HepG2 (cell line): ENCODE measurements at regions not wholly inside any gene's neighbourhood (a gene's known extent, or its start where the extent isn't known, plus 50 kb on each side); places are given as distances from the start of the nearest gene placed in this dataset.

Source experiments
- ATAC-seq: fragments of 200-7000 bp; cut with Tn5 transposase; 3 replicates; pipeline ENCODE4 v1.9.1; 2020; ENCODE audit warnings: mild to moderate bottlenecking, moderate library complexity
- BruUV-seq: library from RNA; stranded (reverse); fragments of 400-500 nt; replicated peaks from 2 replicates; lab custom pipeline; 2021; lab: Mats Ljungman, UMichigan
- CTCF ChIA-PET: fragments of 300-600 bp; formaldehyde crosslinking; extraction: SDS; loops from one replicate; lab custom pipeline; 2021; ENCODE audit warnings: low total read pairs, inconsistent platforms, low intra/inter-chr PET ratio; lab: Yijun Ruan, JAX
- POLR2A ChIA-PET: fragments of 350-600 bp; sonication (Branson Sonifier 250); formaldehyde crosslinking; loops from one replicate; lab custom pipeline; 2020; ENCODE audit warnings: antibody characterized with exemption, inconsistent platforms; lab: Yijun Ruan, JAX
- DNase-seq: peaks from one replicate; pipeline ENCODE4 v3.0.0-alpha.2; 2015; ENCODE audit warnings: low spot score
- FAIRE-seq: peaks from 3 replicates; lab custom pipeline; 2011; peaks lifted over from hg19 to GRCh38; lab: Jason Lieb, UNC
- H2AFZ ChIP-seq: one replicate; pipeline ENCODE4 v1.6.1; 2011; ENCODE audit warnings: low read length, inconsistent platforms
- H3K27ac ChIP-seq: fragments of 300-600 bp; 3 replicates; pipeline ENCODE4 v1.8.0; 2011; ENCODE audit warnings: mixed run types, mild to moderate bottlenecking, mixed read lengths, low read length, inconsistent platforms; ENCODE audit not compliant: insufficient read depth; ENCODE audit errors: extremely low read length
- H3K27me3 ChIP-seq, 2 experiments: fragments of 200-600 bp in 1 of 2; 2 replicates in 1 of 2; 3 replicates in 1 of 2; pipeline versions ENCODE4 v1.6.0 to v1.8.0; 2011; ENCODE audit warnings: low read length in 2 of 2, mild to moderate bottlenecking in 2 of 2, moderate library complexity in 2 of 2, inconsistent platforms in 1 of 2; ENCODE audit not compliant: insufficient read depth in 2 of 2, control insufficient read depth in 1 of 2
- H3K36me3 ChIP-seq, 2 experiments: fragments of 200-600 bp in 1 of 2; replicated peaks in 1 of 2; 2 replicates in 1 of 2; 3 replicates in 1 of 2; pipeline versions ENCODE4 v1.5.1 to v1.8.0; 2011; ENCODE audit warnings: low read length in 2 of 2, inconsistent platforms in 1 of 2; ENCODE audit not compliant: insufficient read depth in 2 of 2, control insufficient read depth in 1 of 2
- H3K4me1 ChIP-seq: 2 replicates; pipeline ENCODE4 v1.5.1; 2012; ENCODE audit warnings: low read length, inconsistent platforms; ENCODE audit not compliant: insufficient read depth
- H3K4me2 ChIP-seq: 2 replicates; pipeline ENCODE4 v1.6.0; 2011; ENCODE audit warnings: low read depth, low read length, inconsistent platforms
- H3K4me3 ChIP-seq, 3 experiments: fragments of 200-600 bp in 1 of 3; sonication (generic), shearing (Covaris generic) in 1 of 3; replicated peaks in 1 of 3; 2 replicates each; pipeline ENCODE4 v1.5.1; 2011 to 2016; ENCODE audit warnings: low read length in 3 of 3, inconsistent platforms in 2 of 3, low read depth in 2 of 3, mild to moderate bottlenecking in 2 of 3, control low read depth in 1 of 3, mixed read lengths in 1 of 3; ENCODE audit not compliant: insufficient read depth in 1 of 3
- H3K79me2 ChIP-seq: one replicate; pipeline ENCODE4 v1.6.1; 2011; ENCODE audit warnings: low read length, inconsistent platforms; ENCODE audit not compliant: insufficient read depth
- H3K9ac ChIP-seq: 2 replicates; pipeline ENCODE4 v1.6.0; 2011; ENCODE audit warnings: mild to moderate bottlenecking, low read depth, low read length, inconsistent platforms; ENCODE audit not compliant: insufficient read depth
- H3K9me3 ChIP-seq: 2 replicates; pipeline ENCODE4 v1.5.1; 2012; ENCODE audit warnings: mild to moderate bottlenecking, low read length
- H4K20me1 ChIP-seq: 2 replicates; pipeline ENCODE4 v1.6.0; 2011; ENCODE audit warnings: inconsistent platforms, mild to moderate bottlenecking, low read length, moderate library complexity; ENCODE audit not compliant: insufficient read depth
- ATF7 ChIP-seq, 2 experiments: fragments of 450-650 bp in 1 of 2; sonication (generic) in 1 of 2; formaldehyde crosslinking in 1 of 2; IDR thresholded peaks; 2 replicates each; pipeline versions ENCODE4 v1.4.0 to v1.6.1; 2016 to 2020; ENCODE audit warnings: antibody characterized with exemption in 1 of 2, mild to moderate bottlenecking in 1 of 2, missing genetic modification reagents in 1 of 2
- FOXK1 ChIP-seq: sonication (generic); formaldehyde crosslinking; IDR thresholded peaks from 2 replicates; pipeline ENCODE4 v1.4.0; 2020; ENCODE audit warnings: low read depth, missing genetic modification reagents, borderline replicate concordance
- MTA3 ChIP-seq: sonication (generic); formaldehyde crosslinking; IDR thresholded peaks from 2 replicates; pipeline ENCODE4 v1.4.0; 2020; ENCODE audit warnings: missing genetic modification reagents
- PCBP2 ChIP-seq: fragments of 200-400 bp; formaldehyde crosslinking; optimal IDR thresholded peaks from 2 replicates; pipeline ENCODE3; 2018; ENCODE audit warnings: low read length, low read depth; ENCODE audit not compliant: poor library complexity, severe bottlenecking
- SNAPC5 ChIP-seq: sonication (generic); formaldehyde crosslinking; IDR thresholded peaks from 2 replicates; pipeline ENCODE4 v1.8.1; 2023; ENCODE audit warnings: mild to moderate bottlenecking, missing genetic modification reagents, borderline replicate concordance
- SRSF4 ChIP-seq: fragments of 200-400 bp; formaldehyde crosslinking; IDR thresholded peaks from one replicate; pipeline ENCODE4 v1.6.1; 2018; ENCODE audit warnings: mild to moderate bottlenecking, low read depth, low read length, moderate library complexity; ENCODE audit not compliant: poor library complexity, severe bottlenecking
- STAG1 ChIP-seq: sonication (generic); formaldehyde crosslinking; IDR thresholded peaks from 2 replicates; pipeline ENCODE4 v1.4.0; 2020; ENCODE audit warnings: missing genetic modification reagents
- ZNF639 ChIP-seq: conservative IDR thresholded peaks from 2 replicates; pipeline ENCODE4 v1.6.1; 2018; ENCODE audit warnings: missing genetic modification reagents
- WGBS: methylation state at CpG from one replicate; pipeline ENCODE4 v1.1.6; 2017; ENCODE audit warnings: low lambda C conversion rate; 5-methylcytosine and 5-hydroxymethylcytosine counted together
- in situ Hi-C: cut with HindIII; loops from 2 replicates; pipeline ENCODE4 v1.10.0; 2017; ENCODE audit warnings: low pct_unique_long_range_greater_than_20kb; ENCODE audit not compliant: extremely low pct_ligation_motif_present
- intact Hi-C: fragments of 100-400 bp; cut with micrococcal nuclease; formaldehyde crosslinking; loops from one replicate; pipeline ENCODE4 v1.10.0; 2022; ENCODE audit not compliant: unreplicated experiment
- TF ChIP-seq, protein P1 (sequence below): sonication (generic); formaldehyde crosslinking; IDR thresholded peaks from 2 replicates; pipeline ENCODE4 v1.5.0; 2020; ENCODE audit warnings: mild to moderate bottlenecking, missing genetic modification reagents, moderate library complexity
- TF ChIP-seq, protein P2 (sequence below): IDR thresholded peaks from 2 replicates; pipeline ENCODE4 v1.6.1; 2012; ENCODE audit warnings: low read depth, low read length, improper control_type of control experiment
- TF ChIP-seq, protein P3 (sequence below): sonication (generic); formaldehyde crosslinking; conservative IDR thresholded peaks from 2 replicates; pipeline ENCODE4 v1.4.0; 2020; ENCODE audit warnings: missing genetic modification reagents
- TF ChIP-seq, protein P4 (sequence below): sonication (generic); formaldehyde crosslinking; IDR thresholded peaks from 2 replicates; pipeline ENCODE4 v1.8.1; 2023; ENCODE audit warnings: missing genetic modification reagents, mild to moderate bottlenecking, borderline replicate concordance

- no peaks in the 10 kb centered on the region for H3K36me3 ChIP-seq
- CTCF ChIA-PET: no interaction called here
- H3K4me1 ChIP-seq: peaks cover 13% of the 10 kb centered on the region
- TF ChIP-seq ATF7 (IDR thresholded peaks at IDR 0.05): no peak
- no peak for TF ChIP-seq ATF7 (CRISPR knock-in tag; IDR thresholded peaks at IDR 0.05)
- no peak for TF ChIP-seq ZNF639 (CRISPR knock-in tag)
- no peak for TF ChIP-seq PCBP2
- no peak for TF ChIP-seq SRSF4
- TF ChIP-seq, protein P1, sequence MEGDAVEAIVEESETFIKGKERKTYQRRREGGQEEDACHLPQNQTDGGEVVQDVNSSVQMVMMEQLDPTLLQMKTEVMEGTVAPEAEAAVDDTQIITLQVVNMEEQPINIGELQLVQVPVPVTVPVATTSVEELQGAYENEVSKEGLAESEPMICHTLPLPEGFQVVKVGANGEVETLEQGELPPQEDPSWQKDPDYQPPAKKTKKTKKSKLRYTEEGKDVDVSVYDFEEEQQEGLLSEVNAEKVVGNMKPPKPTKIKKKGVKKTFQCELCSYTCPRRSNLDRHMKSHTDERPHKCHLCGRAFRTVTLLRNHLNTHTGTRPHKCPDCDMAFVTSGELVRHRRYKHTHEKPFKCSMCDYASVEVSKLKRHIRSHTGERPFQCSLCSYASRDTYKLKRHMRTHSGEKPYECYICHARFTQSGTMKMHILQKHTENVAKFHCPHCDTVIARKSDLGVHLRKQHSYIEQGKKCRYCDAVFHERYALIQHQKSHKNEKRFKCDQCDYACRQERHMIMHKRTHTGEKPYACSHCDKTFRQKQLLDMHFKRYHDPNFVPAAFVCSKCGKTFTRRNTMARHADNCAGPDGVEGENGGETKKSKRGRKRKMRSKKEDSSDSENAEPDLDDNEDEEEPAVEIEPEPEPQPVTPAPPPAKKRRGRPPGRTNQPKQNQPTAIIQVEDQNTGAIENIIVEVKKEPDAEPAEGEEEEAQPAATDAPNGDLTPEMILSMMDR (CRISPR knock-in tag): no peak
- TF ChIP-seq, protein P2, sequence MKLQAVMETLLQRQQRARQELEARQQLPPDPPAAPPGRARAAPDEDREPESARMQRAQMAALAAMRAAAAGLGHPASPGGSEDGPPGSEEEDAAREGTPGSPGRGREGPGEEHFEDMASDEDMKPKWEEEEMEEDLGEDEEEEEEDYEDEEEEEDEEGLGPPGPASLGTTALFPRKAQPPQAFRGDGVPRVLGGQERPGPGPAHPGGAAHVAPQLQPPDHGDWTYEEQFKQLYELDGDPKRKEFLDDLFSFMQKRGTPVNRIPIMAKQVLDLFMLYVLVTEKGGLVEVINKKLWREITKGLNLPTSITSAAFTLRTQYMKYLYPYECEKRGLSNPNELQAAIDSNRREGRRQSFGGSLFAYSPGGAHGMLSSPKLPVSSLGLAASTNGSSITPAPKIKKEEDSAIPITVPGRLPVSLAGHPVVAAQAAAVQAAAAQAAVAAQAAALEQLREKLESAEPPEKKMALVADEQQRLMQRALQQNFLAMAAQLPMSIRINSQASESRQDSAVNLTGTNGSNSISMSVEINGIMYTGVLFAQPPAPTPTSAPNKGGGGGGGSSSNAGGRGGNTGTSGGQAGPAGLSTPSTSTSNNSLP: no peak
- no peak for TF ChIP-seq STAG1
- no peak for TF ChIP-seq MTA3 (CRISPR knock-in tag)
- TF ChIP-seq SNAPC5 (CRISPR knock-in tag): no peak
- TF ChIP-seq FOXK1: no peak
- TF ChIP-seq, protein P3, sequence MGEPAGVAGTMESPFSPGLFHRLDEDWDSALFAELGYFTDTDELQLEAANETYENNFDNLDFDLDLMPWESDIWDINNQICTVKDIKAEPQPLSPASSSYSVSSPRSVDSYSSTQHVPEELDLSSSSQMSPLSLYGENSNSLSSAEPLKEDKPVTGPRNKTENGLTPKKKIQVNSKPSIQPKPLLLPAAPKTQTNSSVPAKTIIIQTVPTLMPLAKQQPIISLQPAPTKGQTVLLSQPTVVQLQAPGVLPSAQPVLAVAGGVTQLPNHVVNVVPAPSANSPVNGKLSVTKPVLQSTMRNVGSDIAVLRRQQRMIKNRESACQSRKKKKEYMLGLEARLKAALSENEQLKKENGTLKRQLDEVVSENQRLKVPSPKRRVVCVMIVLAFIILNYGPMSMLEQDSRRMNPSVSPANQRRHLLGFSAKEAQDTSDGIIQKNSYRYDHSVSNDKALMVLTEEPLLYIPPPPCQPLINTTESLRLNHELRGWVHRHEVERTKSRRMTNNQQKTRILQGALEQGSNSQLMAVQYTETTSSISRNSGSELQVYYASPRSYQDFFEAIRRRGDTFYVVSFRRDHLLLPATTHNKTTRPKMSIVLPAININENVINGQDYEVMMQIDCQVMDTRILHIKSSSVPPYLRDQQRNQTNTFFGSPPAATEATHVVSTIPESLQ: no peak
- TF ChIP-seq, protein P4, sequence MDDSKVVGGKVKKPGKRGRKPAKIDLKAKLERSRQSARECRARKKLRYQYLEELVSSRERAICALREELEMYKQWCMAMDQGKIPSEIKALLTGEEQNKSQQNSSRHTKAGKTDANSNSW (CRISPR knock-in tag): no peak
- DNase-seq: no peak
- H4K20me1 ChIP-seq: no peaks in the 10 kb centered on the region
- 54% methylated on average over 11 of the region's 13 CpGs for whole genome bisulfite sequencing
- no peak overlapping the region for H2AFZ ChIP-seq
- POLR2A ChIA-PET: no interaction called here
- no peaks in the 10 kb centered on the region for H3K9me3 ChIP-seq
- no TSS peak for BruUV-seq
- no peak overlapping the region for H3K4me2 ChIP-seq
- H3K27me3 ChIP-seq: peaks cover 0 to 6% of the 10 kb centered on the region in 2 experiments; a peak in 1 of 5 replicates
- FAIRE-seq: no peak
- no peak overlapping the region for H3K9ac ChIP-seq
- intact Hi-C loops: no loop called here
- no peak overlapping the region for H3K4me3 ChIP-seq
- H3K27ac ChIP-seq: no peak overlapping the region
- H3K79me2 ChIP-seq: no peaks in the 10 kb centered on the region
- in situ Hi-C loops: no loop called here
- no peak for ATAC-seq
Measured at GRCh38 chr13:31032528-31033113, 100.2 kb downstream of the TEX26 start.
